GM21786 (cell line): ENCODE measurements at regions not wholly inside any gene's neighbourhood (a gene's known extent, or its start where the extent isn't known, plus 50 kb on each side); places are given as distances from the start of the nearest gene placed in this dataset.

ENCODE experiments used
- ATAC-seq: cut with Tn5 transposase; IDR thresholded peaks from one replicate; pipeline ENCODE4 v1.9.1; 2021; ENCODE audit not compliant: unreplicated experiment

DNA sequence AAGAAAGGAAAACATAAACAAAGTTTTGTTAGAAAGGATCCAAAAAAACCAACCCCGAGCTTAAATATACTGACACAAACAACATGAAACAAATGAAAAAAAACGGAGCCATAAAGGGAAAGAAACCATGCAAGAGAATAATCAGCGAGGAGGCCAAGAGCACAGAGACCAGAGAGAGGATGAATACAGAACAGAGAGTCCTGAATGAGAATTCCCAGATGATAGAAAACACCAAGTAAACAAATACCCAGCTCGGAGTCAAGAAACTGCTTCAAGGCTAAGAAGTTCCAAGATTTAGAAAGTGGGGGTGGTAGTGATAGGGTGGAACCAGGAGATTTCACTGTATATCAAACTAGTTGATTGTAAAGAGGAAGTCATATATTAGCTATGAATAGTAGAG lies 313.3 kb downstream of the OSR1 start:
- ATAC-seq = no peak

DNA sequence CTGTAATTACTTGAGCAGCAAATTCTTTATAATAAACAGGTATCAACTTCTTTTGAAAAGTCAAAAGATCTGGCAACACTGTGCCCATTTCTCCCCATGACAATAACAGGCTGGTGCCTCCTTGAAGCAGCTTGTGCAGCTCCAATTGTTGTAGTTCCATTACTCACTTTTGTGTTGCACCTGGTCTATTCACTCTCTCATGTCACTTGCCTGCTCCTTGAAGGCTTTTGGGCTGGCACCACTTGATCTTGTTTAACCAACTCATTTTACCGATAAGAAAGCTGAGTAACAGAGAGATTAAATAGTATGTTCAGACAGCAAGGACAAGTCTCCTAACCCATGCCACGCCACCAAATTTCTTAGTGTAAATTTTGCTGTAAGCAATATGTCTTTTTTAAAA lies 314.5 kb downstream of the OSR1 start:
- ATAC-seq = no peak

DNA sequence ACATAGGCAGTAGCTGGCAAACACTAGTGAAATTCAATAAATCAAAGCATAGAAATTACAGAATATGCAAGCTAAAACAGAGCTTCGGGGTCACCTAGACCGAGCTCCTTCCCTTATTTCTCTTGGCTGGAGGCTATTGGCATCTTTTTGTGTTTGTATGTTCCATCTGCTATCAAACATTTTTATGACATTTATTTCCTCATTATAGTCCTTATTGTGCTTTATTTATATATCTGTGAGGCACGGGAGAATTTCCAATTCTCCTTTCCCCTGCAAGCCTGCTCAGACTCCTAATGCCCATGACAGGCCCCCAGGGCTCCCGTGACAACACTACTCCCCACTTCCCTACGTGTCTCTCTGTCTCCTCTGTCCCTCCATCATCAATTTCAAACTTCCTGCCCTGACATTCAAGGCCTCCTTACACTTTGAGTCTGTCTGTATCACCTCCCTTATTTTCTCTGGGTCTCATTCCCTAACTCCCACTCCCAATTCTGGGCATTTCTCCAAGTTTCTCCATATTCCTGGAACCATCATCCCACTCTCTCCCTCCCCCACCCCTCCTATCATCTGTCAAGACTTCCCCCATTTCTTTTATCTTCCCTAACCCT lies 316.9 kb downstream of the OSR1 start:
- no peak for ATAC-seq

GRCh38 chr2:19038071-19039015 lies 320.1 kb downstream of the OSR1 start:
- ATAC-seq = no peak

GRCh38 chr2:19036091-19036490 lies 322.3 kb downstream of the OSR1 start:
- no peak for ATAC-seq

GRCh38 chr2:19035238-19035637 lies 323.2 kb downstream of the OSR1 start:
- ATAC-seq = no peak

DNA sequence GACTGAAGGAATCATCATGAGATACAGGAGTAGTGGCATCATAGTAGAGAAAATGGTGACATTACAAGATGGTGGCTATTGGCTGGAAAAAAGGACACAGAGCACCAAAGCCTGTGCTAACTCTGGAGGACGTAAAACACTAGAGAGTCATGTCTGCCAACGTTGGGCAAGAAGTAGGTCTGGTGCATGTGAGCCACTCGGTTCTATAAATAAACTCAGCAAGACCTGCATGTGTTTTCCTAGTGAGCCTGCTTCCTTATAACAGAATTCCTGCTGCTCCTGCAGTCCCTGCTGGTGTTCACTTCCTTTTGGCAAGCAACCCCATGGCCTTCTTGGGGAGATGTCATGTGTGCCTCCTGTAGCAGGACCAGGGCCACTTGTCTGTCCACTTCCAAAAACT lies 325.2 kb downstream of the OSR1 start:
- ATAC-seq = no peak

DNA sequence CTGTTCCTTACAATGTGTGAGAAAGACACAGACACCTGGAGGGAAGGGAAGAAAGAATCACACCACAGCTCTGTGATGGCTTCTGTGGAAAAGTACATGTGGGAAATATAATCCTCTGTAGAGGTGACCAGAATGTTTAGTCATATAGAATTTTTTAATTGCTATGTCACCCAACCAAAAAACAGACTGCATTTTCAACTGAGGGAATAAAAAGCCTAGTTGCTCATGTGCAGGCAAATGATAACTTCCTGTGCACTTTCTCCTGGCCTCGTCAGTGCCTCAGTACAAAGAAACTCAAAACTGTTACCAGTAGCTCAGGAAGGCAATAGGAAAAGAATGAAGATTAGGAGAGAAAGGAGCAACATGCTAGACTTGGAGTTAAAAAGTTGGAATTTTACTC lies 326.8 kb downstream of the OSR1 start:
- no peak for ATAC-seq

DNA sequence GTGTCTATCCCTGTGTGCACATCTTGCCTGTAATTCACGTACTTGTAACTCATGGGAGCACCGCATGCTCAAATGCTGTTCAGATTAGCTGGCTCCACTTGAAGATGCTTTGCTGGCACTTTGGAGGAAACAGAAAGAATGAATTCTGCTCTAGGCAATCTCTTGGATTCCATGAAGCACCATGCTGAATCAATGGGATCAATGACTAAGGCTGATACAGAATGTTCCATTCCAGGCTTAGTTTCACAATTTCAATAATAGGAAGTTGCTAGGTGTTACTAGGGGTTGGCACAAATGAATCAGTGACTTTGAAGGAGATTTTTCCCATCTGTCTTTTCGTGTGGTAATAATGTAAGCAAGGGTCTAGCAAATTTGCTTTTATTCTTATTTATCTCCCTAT lies 328.8 kb downstream of the OSR1 start:
- ATAC-seq = no peak

GRCh38 chr2:19028587-19029375 lies 329.6 kb downstream of the OSR1 start:
- ATAC-seq = no peak

GRCh38 chr2:19027626-19028025 lies 330.8 kb downstream of the OSR1 start:
- ATAC-seq = no peak

DNA sequence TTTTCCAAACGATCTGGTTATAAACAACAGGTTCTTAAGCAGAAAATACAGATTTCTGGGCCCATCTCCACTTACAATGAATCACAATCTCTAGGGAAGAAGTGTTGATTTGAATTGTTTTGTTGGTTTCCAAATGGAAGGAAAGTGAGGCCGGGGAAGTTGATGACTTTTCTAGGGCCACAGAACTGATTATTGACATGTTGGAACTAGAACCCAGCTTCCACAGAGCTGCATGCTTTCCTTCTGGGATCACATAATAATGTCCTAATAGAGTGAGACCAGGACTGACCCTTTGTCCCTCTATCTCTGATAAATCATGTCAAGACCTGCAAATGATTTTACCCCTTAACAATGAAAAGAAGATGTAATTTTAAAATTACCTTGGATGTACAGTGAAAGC lies 332.2 kb downstream of the OSR1 start:
- ATAC-seq = no peak

DNA sequence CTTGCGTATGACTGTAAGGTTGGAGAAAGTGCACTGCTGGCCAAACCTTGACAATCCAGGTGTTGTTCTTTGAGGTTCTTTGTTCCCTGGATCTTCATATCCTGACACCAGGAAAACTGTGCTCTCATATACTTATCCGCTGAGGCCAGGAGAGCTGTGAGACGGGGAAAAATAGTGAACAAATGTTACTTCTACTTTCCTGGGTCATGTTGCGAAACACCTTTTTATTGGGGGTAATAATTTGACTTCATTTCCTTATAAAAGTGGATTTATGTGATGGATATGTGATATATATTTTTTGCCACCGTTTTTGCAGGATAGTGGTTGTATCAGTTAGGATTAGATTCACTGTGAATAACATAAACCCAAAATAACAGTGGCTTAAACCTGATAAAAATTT lies 336.1 kb downstream of the OSR1 start:
- no peak for ATAC-seq

GRCh38 chr2:19021721-19022120 lies 336.7 kb downstream of the OSR1 start:
- ATAC-seq = no peak

DNA sequence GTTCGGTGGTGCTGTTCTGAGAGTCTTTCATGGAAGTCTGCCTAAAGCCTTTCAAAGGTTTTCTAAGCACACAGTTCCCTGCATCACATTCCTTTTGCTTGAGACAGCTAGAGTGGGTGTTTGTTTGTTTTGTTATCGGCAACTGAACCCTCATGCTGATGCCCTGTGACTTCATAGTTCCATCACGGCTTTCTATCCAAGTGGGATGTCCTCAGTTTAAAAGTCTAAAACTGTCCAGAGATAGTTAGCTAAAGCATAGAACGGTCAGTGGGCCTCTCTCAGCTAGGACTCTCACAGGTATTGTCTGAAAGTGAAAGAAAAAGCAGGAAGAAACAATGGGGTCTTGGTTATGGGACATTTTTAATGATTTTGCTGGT lies 337.3 kb downstream of the OSR1 start:
- ATAC-seq = no peak

GRCh38 chr2:19020144-19021099 lies 338.0 kb downstream of the OSR1 start:
- no peak for ATAC-seq

- no peak for ATAC-seq
Measured at GRCh38 chr2:19009510-19009909, 348.9 kb downstream of the OSR1 start.

- ATAC-seq = no peak
Measured at GRCh38 chr2:19003554-19003953, 354.9 kb downstream of the OSR1 start.

GRCh38 chr2:19000776-19001175 lies 357.6 kb downstream of the OSR1 start:
- no peak for ATAC-seq

- ATAC-seq = no peak
Measured at GRCh38 chr2:18999198-18999597, 359.2 kb downstream of the OSR1 start.

- no peak for ATAC-seq
Measured at GRCh38 chr2:18998491-18998890, 359.9 kb downstream of the OSR1 start.
